ENCODE measurements at regions not wholly inside any gene's neighbourhood (a gene's known extent, or its start where the extent isn't known, plus 50 kb on each side); places are given as distances from the start of the nearest gene placed in this dataset.

DNA sequence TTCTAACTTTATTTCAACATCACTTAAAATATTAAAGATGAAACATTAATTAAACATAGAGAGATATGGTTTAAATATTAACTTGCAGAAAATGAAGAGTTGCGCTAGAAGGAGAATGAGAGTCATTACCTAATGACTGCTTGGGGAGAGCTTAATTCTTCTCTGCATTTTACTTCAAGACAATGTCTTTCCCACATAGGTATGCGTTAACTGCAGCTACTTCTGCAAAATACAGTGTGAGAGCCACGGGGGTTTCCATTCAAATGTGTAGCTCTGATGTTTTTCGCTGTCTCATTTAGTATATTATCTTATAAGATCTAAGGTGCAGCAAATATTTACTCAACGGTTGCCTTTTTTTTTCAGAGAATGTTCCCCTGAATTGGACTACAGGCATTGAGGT, 126.7 kb downstream of the TMX3 start:
- no peak overlapping the region for H3K4me3 ChIP-seq
- H3K27me3 ChIP-seq, result no peaks in the 10 kb centered on the region
- no peaks in the 10 kb centered on the region for H3K36me3 ChIP-seq
- no peak for DNase-seq (ENCODE audit: low spot score in 2 of 2)
- H3K4me1 ChIP-seq, result no peaks in the 10 kb centered on the region
- TF ChIP-seq, protein P1, sequence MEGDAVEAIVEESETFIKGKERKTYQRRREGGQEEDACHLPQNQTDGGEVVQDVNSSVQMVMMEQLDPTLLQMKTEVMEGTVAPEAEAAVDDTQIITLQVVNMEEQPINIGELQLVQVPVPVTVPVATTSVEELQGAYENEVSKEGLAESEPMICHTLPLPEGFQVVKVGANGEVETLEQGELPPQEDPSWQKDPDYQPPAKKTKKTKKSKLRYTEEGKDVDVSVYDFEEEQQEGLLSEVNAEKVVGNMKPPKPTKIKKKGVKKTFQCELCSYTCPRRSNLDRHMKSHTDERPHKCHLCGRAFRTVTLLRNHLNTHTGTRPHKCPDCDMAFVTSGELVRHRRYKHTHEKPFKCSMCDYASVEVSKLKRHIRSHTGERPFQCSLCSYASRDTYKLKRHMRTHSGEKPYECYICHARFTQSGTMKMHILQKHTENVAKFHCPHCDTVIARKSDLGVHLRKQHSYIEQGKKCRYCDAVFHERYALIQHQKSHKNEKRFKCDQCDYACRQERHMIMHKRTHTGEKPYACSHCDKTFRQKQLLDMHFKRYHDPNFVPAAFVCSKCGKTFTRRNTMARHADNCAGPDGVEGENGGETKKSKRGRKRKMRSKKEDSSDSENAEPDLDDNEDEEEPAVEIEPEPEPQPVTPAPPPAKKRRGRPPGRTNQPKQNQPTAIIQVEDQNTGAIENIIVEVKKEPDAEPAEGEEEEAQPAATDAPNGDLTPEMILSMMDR (IDR thresholded peaks at IDR 0.05), result no peak
- TF ChIP-seq EP300 (IDR thresholded peaks at IDR 0.05) (no peak), POLR2A (IDR thresholded peaks at IDR 0.05) (no peak)
- WGBS, 2 donors, result 65 to 66% methylated on average over 5 of the region's 5 CpGs
- H3K27ac ChIP-seq, result no peak overlapping the region
- H3K9me3 ChIP-seq, result no peaks in the 10 kb centered on the region

DNA sequence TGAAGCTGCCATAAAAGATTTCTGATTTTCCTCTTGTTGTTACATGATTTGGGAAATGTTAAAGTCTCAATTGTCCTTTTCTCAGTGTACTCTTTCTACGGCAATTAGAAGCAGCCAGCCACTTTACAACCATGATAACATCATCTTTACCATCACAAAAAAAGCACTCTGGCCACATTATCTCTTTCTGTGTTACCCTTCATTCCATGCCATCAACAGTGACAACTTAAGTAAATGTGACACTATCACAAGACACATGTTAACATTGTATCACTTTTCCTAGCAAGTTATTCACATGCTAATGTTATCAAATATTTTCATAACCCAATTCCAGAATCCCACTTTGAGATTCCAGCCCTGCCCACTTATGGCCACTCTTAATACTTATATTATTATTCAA, 131.2 kb downstream of the TMX3 start:
- H3K27ac ChIP-seq, result no peak overlapping the region
- 63 to 70% methylated on average over 1 of the region's 1 CpG for WGBS, 2 donors
- no peaks in the 10 kb centered on the region for H3K36me3 ChIP-seq
- TF ChIP-seq POLR2A (IDR thresholded peaks at IDR 0.05) (no peak), EP300 (IDR thresholded peaks at IDR 0.05) (no peak)
- TF ChIP-seq, protein P1 (IDR thresholded peaks at IDR 0.05), result no peak
- H3K4me1 ChIP-seq, result no peaks in the 10 kb centered on the region
- H3K9me3 ChIP-seq, result no peaks in the 10 kb centered on the region
- no peak overlapping the region for H3K4me3 ChIP-seq
- DNase-seq (ENCODE audit: low spot score in 2 of 2), result no peak
- H3K27me3 ChIP-seq, result no peaks in the 10 kb centered on the region

DNA sequence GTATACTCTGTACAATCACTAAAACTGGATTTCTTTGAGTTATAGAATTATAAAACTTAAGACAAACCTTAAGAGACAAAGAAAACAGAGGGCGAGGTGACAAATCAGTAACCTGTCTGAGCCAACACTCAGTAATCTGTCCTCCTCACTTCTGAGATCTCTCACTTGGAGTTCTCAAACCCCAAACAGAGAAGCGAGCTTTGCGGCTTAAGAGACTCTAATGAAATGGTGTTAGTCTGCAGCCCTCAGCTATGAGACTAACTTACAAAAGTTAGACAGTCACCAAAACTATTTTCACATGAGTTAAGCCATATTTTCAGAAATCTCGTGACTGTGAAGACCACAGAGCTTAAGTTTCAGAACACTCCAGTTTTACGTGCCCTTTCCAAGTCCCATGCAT, 140.6 kb downstream of the TMX3 start:
- Histone ChIP-seq H3K4me1 (no peaks in the 10 kb centered on the region), H3K27ac (no peak overlapping the region), H3K9me3 (peaks cover 0 to 11% (median 4%) of the 10 kb centered on the region in 4 donors), H3K27me3 (no peaks in the 10 kb centered on the region), H3K36me3 (no peaks in the 10 kb centered on the region), H3K4me3 (no peak overlapping the region)
- no peak for DNase-seq (ENCODE audit: low spot score in 2 of 2)
- TF ChIP-seq EP300 (IDR thresholded peaks at IDR 0.05) (no peak), POLR2A (IDR thresholded peaks at IDR 0.05) (no peak)
- TF ChIP-seq, protein P1 (IDR thresholded peaks at IDR 0.05), result no peak
- 89 to 93% methylated on average over 5 of the region's 5 CpGs for WGBS, 2 donors

DNA sequence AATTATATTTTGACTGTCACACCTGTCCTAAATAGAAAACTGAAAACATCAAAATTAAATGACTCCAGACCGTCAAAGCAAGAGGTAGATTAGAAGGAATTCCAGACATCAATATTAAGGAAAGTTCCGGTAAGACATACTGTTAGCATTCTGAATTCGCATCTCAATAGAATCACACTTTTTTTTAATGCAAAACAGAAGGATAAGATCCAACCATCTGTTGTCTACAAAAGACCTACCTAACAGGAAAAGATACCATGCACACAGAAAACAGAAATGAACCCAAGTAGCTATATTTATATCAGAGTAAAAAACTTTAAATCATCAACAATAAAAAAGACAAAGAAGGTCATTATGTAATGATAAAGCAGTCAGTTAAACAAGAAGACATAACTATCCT, 145.0 kb downstream of the TMX3 start:
- DNase-seq (ENCODE audit: low spot score in 2 of 2), result no peak
- H3K27ac ChIP-seq, result no peak overlapping the region
- no peaks in the 10 kb centered on the region for H3K4me1 ChIP-seq
- H3K36me3 ChIP-seq, result no peaks in the 10 kb centered on the region
- H3K4me3 ChIP-seq, result no peak overlapping the region
- whole genome bisulfite sequencing, 2 donors, result 72 to 95% methylated on average over 3 of the region's 3 CpGs
- no peaks in the 10 kb centered on the region for H3K27me3 ChIP-seq
- TF ChIP-seq POLR2A (IDR thresholded peaks at IDR 0.05) (no peak), EP300 (IDR thresholded peaks at IDR 0.05) (no peak)
- TF ChIP-seq, protein P1 (IDR thresholded peaks at IDR 0.05), result no peak
- H3K9me3 ChIP-seq, result peaks cover 0 to 11% (median 4%) of the 10 kb centered on the region in 4 donors

DNA sequence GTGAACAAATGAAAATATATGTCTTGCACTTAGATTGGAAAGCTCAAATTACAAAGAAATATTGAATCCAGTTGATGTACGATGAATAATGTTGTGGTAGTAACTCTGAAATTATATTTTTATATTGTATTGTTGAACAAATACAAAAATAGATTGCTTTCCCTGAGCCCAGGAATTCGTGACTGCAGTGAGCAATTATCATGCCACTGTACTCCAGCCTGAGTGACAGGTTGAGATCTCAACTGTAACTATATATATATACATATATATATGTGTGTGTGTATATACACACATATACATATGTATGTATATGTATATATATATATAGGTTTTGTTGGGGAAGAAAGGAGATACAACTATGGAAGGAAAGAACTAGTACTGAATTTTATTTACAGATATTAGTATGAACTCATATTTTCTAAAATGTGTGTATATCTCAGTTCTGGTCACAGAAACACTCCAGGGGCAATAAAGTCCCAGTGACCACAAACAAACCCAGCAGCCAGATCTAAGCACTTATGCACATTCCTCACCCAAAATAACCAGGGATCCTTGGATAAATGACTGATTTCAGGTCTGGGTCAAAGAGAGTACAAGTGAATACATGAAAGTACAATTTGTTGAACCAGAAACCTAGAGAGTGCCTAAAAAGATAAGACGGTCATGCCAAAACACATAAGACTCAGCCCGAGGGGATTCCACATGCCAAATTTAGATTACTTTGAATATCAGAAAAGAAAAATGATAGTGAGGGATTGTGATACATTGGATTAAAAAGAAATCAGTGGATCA, 146.3 kb downstream of the TMX3 start:
- 46 to 61% methylated on average over 4 of the region's 4 CpGs for WGBS, 2 donors
- TF ChIP-seq EP300 (IDR thresholded peaks at IDR 0.05), result no peak
- TF ChIP-seq, protein P1 (IDR thresholded peaks at IDR 0.05), result no peak
- TF ChIP-seq POLR2A (IDR thresholded peaks at IDR 0.05), result no peak
- H3K4me3 ChIP-seq, result no peak overlapping the region
- H3K27ac ChIP-seq, result no peak overlapping the region
- H3K27me3 ChIP-seq, result no peaks in the 10 kb centered on the region
- H3K9me3 ChIP-seq, result peaks cover 0 to 11% (median 4%) of the 10 kb centered on the region in 4 donors
- no peaks in the 10 kb centered on the region for H3K4me1 ChIP-seq
- no peaks in the 10 kb centered on the region for H3K36me3 ChIP-seq
- DNase-seq (ENCODE audit: low spot score in 2 of 2), result no peak
